ENCODE measurements at regions not wholly inside any gene's neighbourhood (a gene's known extent, or its start where the extent isn't known, plus 50 kb on each side); places are given as distances from the start of the nearest gene placed in this dataset.

DNA sequence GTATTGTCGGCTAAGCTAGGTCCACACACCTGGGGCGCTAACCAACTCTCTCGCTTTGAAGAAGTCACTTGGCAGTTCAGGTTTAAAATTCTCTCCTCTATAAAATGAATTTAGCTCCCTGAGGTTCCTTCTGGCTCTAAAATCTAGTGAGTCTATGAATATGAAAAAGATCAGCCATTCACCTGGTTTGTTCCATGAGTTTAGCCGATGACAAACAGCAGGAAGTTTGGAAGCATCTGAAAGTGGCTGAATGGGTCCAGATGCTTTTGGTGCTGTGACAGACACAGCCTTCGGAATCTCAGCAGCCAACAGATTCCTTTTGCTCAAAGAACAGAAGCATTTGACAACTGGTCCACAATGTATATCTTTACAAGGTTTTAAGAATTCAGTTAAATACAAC, 73.4 kb upstream of the FOXN3 start:
- TF ChIP-seq, protein P1, sequence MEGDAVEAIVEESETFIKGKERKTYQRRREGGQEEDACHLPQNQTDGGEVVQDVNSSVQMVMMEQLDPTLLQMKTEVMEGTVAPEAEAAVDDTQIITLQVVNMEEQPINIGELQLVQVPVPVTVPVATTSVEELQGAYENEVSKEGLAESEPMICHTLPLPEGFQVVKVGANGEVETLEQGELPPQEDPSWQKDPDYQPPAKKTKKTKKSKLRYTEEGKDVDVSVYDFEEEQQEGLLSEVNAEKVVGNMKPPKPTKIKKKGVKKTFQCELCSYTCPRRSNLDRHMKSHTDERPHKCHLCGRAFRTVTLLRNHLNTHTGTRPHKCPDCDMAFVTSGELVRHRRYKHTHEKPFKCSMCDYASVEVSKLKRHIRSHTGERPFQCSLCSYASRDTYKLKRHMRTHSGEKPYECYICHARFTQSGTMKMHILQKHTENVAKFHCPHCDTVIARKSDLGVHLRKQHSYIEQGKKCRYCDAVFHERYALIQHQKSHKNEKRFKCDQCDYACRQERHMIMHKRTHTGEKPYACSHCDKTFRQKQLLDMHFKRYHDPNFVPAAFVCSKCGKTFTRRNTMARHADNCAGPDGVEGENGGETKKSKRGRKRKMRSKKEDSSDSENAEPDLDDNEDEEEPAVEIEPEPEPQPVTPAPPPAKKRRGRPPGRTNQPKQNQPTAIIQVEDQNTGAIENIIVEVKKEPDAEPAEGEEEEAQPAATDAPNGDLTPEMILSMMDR (IDR thresholded peaks at IDR 0.05; ENCODE audit: insufficient read depth, low read length, poor library complexity, severe bottlenecking): no peak
- TF ChIP-seq EZH2phosphoT487 (conservative IDR thresholded peaks at IDR 0.05; ENCODE audit: low read length): no peak

All from SU-DHL-6 (cell line).